ENCODE measurements at regions not wholly inside any gene's neighbourhood (a gene's known extent, or its start where the extent isn't known, plus 50 kb on each side); places are given as distances from the start of the nearest gene placed in this dataset.

DNA sequence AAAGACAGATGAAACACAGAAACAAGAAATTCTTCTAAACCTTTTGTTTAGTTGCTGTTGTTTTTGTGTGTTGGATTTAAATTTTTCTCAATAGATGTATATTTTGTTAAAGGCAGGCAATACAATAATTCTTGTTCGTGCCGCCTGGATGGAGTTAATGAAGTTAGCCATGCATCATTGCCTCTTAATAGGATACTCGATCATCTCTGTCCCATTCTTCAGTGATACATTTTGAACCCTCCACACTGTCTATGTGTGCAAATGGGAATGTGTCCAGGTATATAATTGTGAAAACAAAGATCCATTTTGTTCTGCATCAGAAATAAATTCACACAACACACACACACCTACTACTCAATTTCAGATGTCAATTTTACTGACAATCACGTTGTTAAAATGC lies 186.6 kb upstream of the ADAMTS16 start:
- H3K79me2 ChIP-seq (ENCODE audit: insufficient read depth, low read length) = no peaks in the 10 kb centered on the region
- TF ChIP-seq, protein P1, sequence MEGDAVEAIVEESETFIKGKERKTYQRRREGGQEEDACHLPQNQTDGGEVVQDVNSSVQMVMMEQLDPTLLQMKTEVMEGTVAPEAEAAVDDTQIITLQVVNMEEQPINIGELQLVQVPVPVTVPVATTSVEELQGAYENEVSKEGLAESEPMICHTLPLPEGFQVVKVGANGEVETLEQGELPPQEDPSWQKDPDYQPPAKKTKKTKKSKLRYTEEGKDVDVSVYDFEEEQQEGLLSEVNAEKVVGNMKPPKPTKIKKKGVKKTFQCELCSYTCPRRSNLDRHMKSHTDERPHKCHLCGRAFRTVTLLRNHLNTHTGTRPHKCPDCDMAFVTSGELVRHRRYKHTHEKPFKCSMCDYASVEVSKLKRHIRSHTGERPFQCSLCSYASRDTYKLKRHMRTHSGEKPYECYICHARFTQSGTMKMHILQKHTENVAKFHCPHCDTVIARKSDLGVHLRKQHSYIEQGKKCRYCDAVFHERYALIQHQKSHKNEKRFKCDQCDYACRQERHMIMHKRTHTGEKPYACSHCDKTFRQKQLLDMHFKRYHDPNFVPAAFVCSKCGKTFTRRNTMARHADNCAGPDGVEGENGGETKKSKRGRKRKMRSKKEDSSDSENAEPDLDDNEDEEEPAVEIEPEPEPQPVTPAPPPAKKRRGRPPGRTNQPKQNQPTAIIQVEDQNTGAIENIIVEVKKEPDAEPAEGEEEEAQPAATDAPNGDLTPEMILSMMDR (conservative IDR thresholded peaks at IDR 0.05) = no peak
- H3T11ph ChIP-seq (ENCODE audit: low read length) = no peak overlapping the region
- no peak overlapping the region for H3K23ac ChIP-seq (ENCODE audit: insufficient read length, low read depth, low read length)
- Mint-ChIP-seq H3K36me3 (ENCODE audit: insufficient read depth in 1 of 3, low read depth in 3 of 3) (no peaks in the 10 kb centered on the region), H3K27ac (no peak overlapping the region), H3K4me1 (no peaks in the 10 kb centered on the region; a peak in 1 of 4 replicates), H3K27me3 (ENCODE audit: low read depth) (peaks cover 11% of the 10 kb centered on the region), H3K9me3 (no peaks in the 10 kb centered on the region), H3K4me3 (no peak overlapping the region)
- H3K4me1 ChIP-seq (ENCODE audit: insufficient read depth, low read length) = no peaks in the 10 kb centered on the region
- H2AK5ac ChIP-seq (ENCODE audit: insufficient read length, low read length) = no peak overlapping the region
- no peak overlapping the region for H4K5ac ChIP-seq (ENCODE audit: insufficient read length, low read depth, low read length)
- H4K20me1 ChIP-seq (ENCODE audit: control insufficient read depth, insufficient read depth, insufficient read length) = no peaks in the 10 kb centered on the region
- H3K18ac ChIP-seq (ENCODE audit: insufficient read length, low read depth, low read length) = no peak overlapping the region
- H2BK20ac ChIP-seq (ENCODE audit: low read depth, low read length, poor library complexity, severe bottlenecking) = no peak overlapping the region
- no peaks in the 10 kb centered on the region for H3K27me3 ChIP-seq (ENCODE audit: insufficient read depth, low read length)
- H4K8ac ChIP-seq (replicated peaks; ENCODE audit: insufficient read length, low read depth, low read length) = no peak overlapping the region
- H3K23me2 ChIP-seq (ENCODE audit: insufficient read length, low read depth, low read length, poor library complexity, severe bottlenecking) = no peaks in the 10 kb centered on the region
- H3K79me1 ChIP-seq (ENCODE audit: insufficient read depth, low read depth, low read length, poor library complexity, severe bottlenecking) = no peaks in the 10 kb centered on the region
- no peak overlapping the region for H3K56ac ChIP-seq (ENCODE audit: insufficient read length, low read depth, low read length)
- no peak overlapping the region for H2BK5ac ChIP-seq (ENCODE audit: insufficient read length, low read length)
- H2BK120ac ChIP-seq (ENCODE audit: low read depth, low read length, poor library complexity, severe bottlenecking) = no peak overlapping the region
- H3K9ac ChIP-seq (ENCODE audit: extremely low read depth, insufficient read length, low read length) = no peak overlapping the region
- H3K14ac ChIP-seq (ENCODE audit: insufficient read depth, low read length) = no peak overlapping the region
- DNase-seq = no peak
- H2BK15ac ChIP-seq (ENCODE audit: low read depth, low read length) = no peak overlapping the region
- H3K27ac ChIP-seq (ENCODE audit: insufficient read length, low read depth, low read length) = no peak overlapping the region
- no peak overlapping the region for H3K4ac ChIP-seq (ENCODE audit: low read depth, low read length)
- no peak overlapping the region for H4K91ac ChIP-seq (ENCODE audit: insufficient read length, low read depth, low read length)
- no peak overlapping the region for H3K4me2 ChIP-seq (ENCODE audit: insufficient read depth, insufficient read length, low read length)
- no peaks in the 10 kb centered on the region for H3K9me3 ChIP-seq (ENCODE audit: control insufficient read depth, low read depth, low read length)
- no CpG with 5 or more reads among the region's 4 CpGs for WGBS (ENCODE audit: extremely low coverage, insufficient read length, low lambda C conversion rate)
- H2BK12ac ChIP-seq (ENCODE audit: insufficient read length, low read depth, low read length) = no peak overlapping the region
- no peak overlapping the region for H2AFZ ChIP-seq (ENCODE audit: low read length)

All from H9 (cell line).